ENCODE measurements at regions not wholly inside any gene's neighbourhood (a gene's known extent, or its start where the extent isn't known, plus 50 kb on each side); places are given as distances from the start of the nearest gene placed in this dataset.

GRCh38 chr5:174843263-174844250, 119.2 kb downstream of the MSX2 start:
- TF ChIP-seq CTCF (IDR thresholded peaks at IDR 0.05), result no peak
- Histone ChIP-seq H3K4me3 (no peak overlapping the region), H3K27ac (no peak overlapping the region)
- DNase-seq (ENCODE audit: low spot score), result no peak

- no peak for TF ChIP-seq CTCF (IDR thresholded peaks at IDR 0.05)
Measured at GRCh38 chr5:174840435-174840834, 116.1 kb downstream of the MSX2 start.

GRCh38 chr5:174839196-174839595, 114.8 kb downstream of the MSX2 start:
- DNase-seq (ENCODE audit: low spot score), result no peak
- TF ChIP-seq CTCF (IDR thresholded peaks at IDR 0.05), result no peak
- H3K27ac ChIP-seq, result no peak overlapping the region
- H3K4me3 ChIP-seq, result no peak overlapping the region

More at GRCh38 chr5:174840435-174840834, 116.1 kb downstream of the MSX2 start:
- Histone ChIP-seq H3K4me3 (no peak overlapping the region), H3K27ac (no peak overlapping the region)
- no peak for DNase-seq (ENCODE audit: low spot score)

GRCh38 chr5:174837919-174838902, 113.8 kb downstream of the MSX2 start:
- no peak overlapping the region for H3K27ac ChIP-seq
- TF ChIP-seq CTCF (IDR thresholded peaks at IDR 0.05), result no peak
- H3K4me3 ChIP-seq, result no peak overlapping the region
- no peak for DNase-seq (ENCODE audit: low spot score)

- no peak for TF ChIP-seq CTCF (IDR thresholded peaks at IDR 0.05)
- H3K27ac ChIP-seq, result no peak overlapping the region
- DNase-seq (ENCODE audit: low spot score), result no peak
- H3K4me3 ChIP-seq, result no peak overlapping the region
Measured at GRCh38 chr5:174834081-174834480, 109.7 kb downstream of the MSX2 start.

GRCh38 chr5:174832811-174833210, 108.4 kb downstream of the MSX2 start:
- DNase-seq (ENCODE audit: low spot score), result no peak
- Histone ChIP-seq H3K27ac (no peak overlapping the region), H3K4me3 (no peak overlapping the region)
- no peak for TF ChIP-seq CTCF (IDR thresholded peaks at IDR 0.05)

All from coronary artery (tissue), 2 donors.